H1 (cell line): ENCODE measurements at regions not wholly inside any gene's neighbourhood (a gene's known extent, or its start where the extent isn't known, plus 50 kb on each side); places are given as distances from the start of the nearest gene placed in this dataset.

Experiments
- CHD7 ChIP-seq: fragments of 300-600 bp; sonication (generic); IDR thresholded peaks from 2 replicates; pipeline ENCODE4 v1.7.1; 2012; ENCODE audit warnings: low read length, moderate library complexity, mild to moderate bottlenecking, inconsistent platforms; ENCODE audit not compliant: insufficient replicate concordance

DNA sequence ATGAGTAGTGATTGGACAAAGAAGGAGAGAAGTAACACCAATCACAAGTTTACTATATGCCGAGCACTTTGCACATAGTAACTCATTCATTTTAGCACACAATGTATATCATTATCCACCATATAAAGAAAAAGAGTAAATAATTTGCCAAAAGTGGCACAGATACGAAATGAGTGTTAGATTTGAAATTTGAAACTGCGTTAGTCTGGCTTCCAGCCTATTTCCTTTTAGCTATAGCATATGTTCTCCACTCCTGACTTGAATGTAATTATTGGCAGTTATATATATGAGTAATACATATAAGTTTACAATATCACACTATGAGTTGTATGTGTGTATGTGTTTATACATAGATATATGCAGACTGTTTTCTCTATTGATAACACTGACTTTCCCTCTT is 98.6 kb downstream of the NOL4 start (continued):
- TF ChIP-seq CHD7 = no peak
